ENCODE measurements at regions not wholly inside any gene's neighbourhood (a gene's known extent, or its start where the extent isn't known, plus 50 kb on each side); places are given as distances from the start of the nearest gene placed in this dataset.

DNA sequence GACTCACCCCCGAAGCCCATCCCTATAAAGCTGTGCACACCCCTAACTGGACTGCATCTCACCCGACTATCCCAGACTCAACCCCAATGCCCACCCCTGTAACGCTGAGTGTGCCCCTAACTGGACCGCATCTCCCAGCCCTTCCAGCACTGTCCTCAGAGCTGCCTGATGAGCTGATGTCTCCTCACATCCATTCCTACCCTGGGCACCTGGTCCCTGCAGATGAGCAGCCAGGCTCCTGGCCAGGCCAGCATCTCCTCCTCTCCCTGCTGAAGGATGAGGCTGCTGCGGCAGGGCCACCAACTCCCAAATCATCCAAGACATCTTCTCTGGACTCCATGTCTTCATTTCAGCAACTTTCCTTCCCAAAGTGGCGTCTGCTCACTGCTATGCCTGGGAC, 332.1 kb downstream of the CTTN start:
- TF ChIP-seq, protein P1, sequence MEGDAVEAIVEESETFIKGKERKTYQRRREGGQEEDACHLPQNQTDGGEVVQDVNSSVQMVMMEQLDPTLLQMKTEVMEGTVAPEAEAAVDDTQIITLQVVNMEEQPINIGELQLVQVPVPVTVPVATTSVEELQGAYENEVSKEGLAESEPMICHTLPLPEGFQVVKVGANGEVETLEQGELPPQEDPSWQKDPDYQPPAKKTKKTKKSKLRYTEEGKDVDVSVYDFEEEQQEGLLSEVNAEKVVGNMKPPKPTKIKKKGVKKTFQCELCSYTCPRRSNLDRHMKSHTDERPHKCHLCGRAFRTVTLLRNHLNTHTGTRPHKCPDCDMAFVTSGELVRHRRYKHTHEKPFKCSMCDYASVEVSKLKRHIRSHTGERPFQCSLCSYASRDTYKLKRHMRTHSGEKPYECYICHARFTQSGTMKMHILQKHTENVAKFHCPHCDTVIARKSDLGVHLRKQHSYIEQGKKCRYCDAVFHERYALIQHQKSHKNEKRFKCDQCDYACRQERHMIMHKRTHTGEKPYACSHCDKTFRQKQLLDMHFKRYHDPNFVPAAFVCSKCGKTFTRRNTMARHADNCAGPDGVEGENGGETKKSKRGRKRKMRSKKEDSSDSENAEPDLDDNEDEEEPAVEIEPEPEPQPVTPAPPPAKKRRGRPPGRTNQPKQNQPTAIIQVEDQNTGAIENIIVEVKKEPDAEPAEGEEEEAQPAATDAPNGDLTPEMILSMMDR (IDR thresholded peaks at IDR 0.05): no peak
- no peak for TF ChIP-seq ZFX (IDR thresholded peaks at IDR 0.05; ENCODE audit: borderline replicate concordance)
